K562 (cell line): ENCODE measurements at regions not wholly inside any gene's neighbourhood (a gene's known extent, or its start where the extent isn't known, plus 50 kb on each side); places are given as distances from the start of the nearest gene placed in this dataset.

ENCODE experiments used
- ATAC-seq: fragments of 200-7000 bp; cut with Tn5 transposase; 3 replicates; pipeline ENCODE4 v1.9.1; 2020; ENCODE audit warnings: moderate library complexity
- BruUV-seq: library from RNA; stranded (reverse); fragments of 400-500 nt; replicated peaks from 2 replicates; lab custom pipeline; 2021; lab: Mats Ljungman, UMichigan
- CTCF ChIA-PET: fragments of 300-600 bp; formaldehyde crosslinking; extraction: SDS; loops from one replicate; lab custom pipeline; 2021; ENCODE audit warnings: low intra/inter-chr PET ratio; lab: Yijun Ruan, JAX
- POLR2A ChIA-PET: fragments of 300-600, 350-650 bp; sonication (Branson Sonifier 250); formaldehyde crosslinking; extraction: SDS; loops from one replicate; lab custom pipeline; 2021; ENCODE audit warnings: antibody characterized with exemption, inconsistent platforms; lab: Yijun Ruan, JAX
- DNase-seq, 4 experiments: peaks; one replicate each; pipeline versions ENCODE4 v3.0.0 to v3.0.0-alpha.2; 2011 to 2018; ENCODE audit warnings: low spot score in 3 of 4, mixed read lengths in 3 of 4; ENCODE audit errors: extremely low read depth in 1 of 4
- FAIRE-seq: peaks from 2 replicates; lab custom pipeline; 2011; peaks lifted over from hg19 to GRCh38; lab: Jason Lieb, UNC
- H2AFZ ChIP-seq: 2 replicates; pipeline ENCODE4 v1.6.0; 2011; ENCODE audit warnings: low read depth, low read length, control low read depth, inconsistent platforms
- H3K27ac ChIP-seq: fragments of 200-600 bp; 3 replicates; pipeline ENCODE4 v1.8.0; 2011; ENCODE audit warnings: low read depth, mild to moderate bottlenecking, control low read depth, inconsistent platforms, low read length, moderate library complexity, mixed read lengths; ENCODE audit errors: extremely low read depth
- H3K27me3 ChIP-seq, 2 experiments: fragments of 300-600 bp in 1 of 2; 2 replicates in 1 of 2; 3 replicates in 1 of 2; pipeline versions ENCODE4 v1.6.0 to v1.8.0; 2011; ENCODE audit warnings: inconsistent platforms in 2 of 2, low read length in 2 of 2, mild to moderate bottlenecking in 1 of 2, mixed read lengths in 1 of 2, moderate library complexity in 1 of 2; ENCODE audit not compliant: control insufficient read depth in 2 of 2, insufficient read depth in 2 of 2
- H3K36me3 ChIP-seq: fragments of 300-600 bp; 3 replicates; pipeline ENCODE4 v1.8.0; 2011; ENCODE audit warnings: mild to moderate bottlenecking, low read length, inconsistent platforms; ENCODE audit not compliant: control insufficient read depth, insufficient read depth
- H3K4me1 ChIP-seq, 2 experiments: fragments of 200-600 bp in 1 of 2; replicated peaks in 1 of 2; 2 replicates in 1 of 2; 3 replicates in 1 of 2; pipeline versions ENCODE4 v1.5.1 to v1.8.0; 2011; ENCODE audit warnings: inconsistent platforms in 2 of 2, low read length in 2 of 2, mild to moderate bottlenecking in 1 of 2, mixed read lengths in 1 of 2, moderate library complexity in 1 of 2; ENCODE audit not compliant: control insufficient read depth in 2 of 2, insufficient read depth in 2 of 2
- H3K4me2 ChIP-seq: 2 replicates; pipeline ENCODE4 v1.6.1; 2011; ENCODE audit warnings: low read length, control low read depth, inconsistent platforms, mixed read lengths; ENCODE audit not compliant: insufficient read depth
- H3K4me3 ChIP-seq: fragments of 200-600 bp; sonication (generic), shearing (Covaris generic); 2 replicates; pipeline ENCODE4 v1.5.1; 2016; ENCODE audit warnings: control low read depth, inconsistent platforms
- H3K79me2 ChIP-seq: fragments of 200-600 bp; 3 replicates; pipeline ENCODE4 v1.8.0; 2011; ENCODE audit warnings: low read length, inconsistent platforms; ENCODE audit not compliant: control insufficient read depth, insufficient read depth
- H3K9ac ChIP-seq, 2 experiments: 2 replicates each; pipeline versions ENCODE4 v1.6.0 to v1.6.1; 2011; ENCODE audit warnings: low read depth in 2 of 2, low read length in 2 of 2, control low read depth in 1 of 2, inconsistent platforms in 1 of 2, mild to moderate bottlenecking in 1 of 2, mixed read lengths in 1 of 2; ENCODE audit not compliant: insufficient read depth in 1 of 2
- H3K9me1 ChIP-seq: one replicate; pipeline ENCODE4 v1.6.0; 2011; ENCODE audit warnings: inconsistent platforms, mild to moderate bottlenecking, low read length, moderate library complexity; ENCODE audit not compliant: control insufficient read depth, insufficient read depth
- H3K9me3 ChIP-seq: replicated peaks from 2 replicates; pipeline ENCODE4 v1.5.1; 2011; ENCODE audit warnings: low read depth, low read length, inconsistent platforms; ENCODE audit not compliant: control insufficient read depth, insufficient read depth
- H4K20me1 ChIP-seq: replicated peaks from 2 replicates; pipeline ENCODE4 v1.6.1; 2011; ENCODE audit warnings: low read length, inconsistent platforms, mixed read lengths; ENCODE audit not compliant: control insufficient read depth, insufficient read depth
- ARNT ChIP-seq, 2 experiments: fragments of 450-650 bp; IDR thresholded peaks; 2 replicates each; pipeline ENCODE4 v1.6.1; 2016; ENCODE audit warnings: mild to moderate bottlenecking in 1 of 2
- CBX8 ChIP-seq: fragments of 200-600 bp; sonication (generic); IDR thresholded peaks from 2 replicates; pipeline ENCODE4 v1.6.1; 2012; ENCODE audit warnings: borderline replicate concordance, mixed run types, low read depth, mild to moderate bottlenecking, moderate library complexity, mixed read lengths, low read length, control low read depth, inconsistent platforms; ENCODE audit not compliant: poor library complexity, severe bottlenecking; ENCODE audit errors: extremely low read depth
- EZH2 ChIP-seq: IDR thresholded peaks from 2 replicates; pipeline ENCODE4 v1.6.1; 2012; ENCODE audit warnings: low read depth, mild to moderate bottlenecking, inconsistent platforms, low read length, borderline replicate concordance
- FOXP1 ChIP-seq: sonication (generic); formaldehyde crosslinking; IDR thresholded peaks from 2 replicates; pipeline ENCODE4 v1.8.0; 2022; ENCODE audit warnings: mild to moderate bottlenecking, missing genetic modification reagents
- HDAC8 ChIP-seq: fragments of 450-650 bp; IDR thresholded peaks from 2 replicates; pipeline ENCODE4 v1.6.1; 2016; ENCODE audit warnings: mild to moderate bottlenecking, missing genetic modification characterization, moderate library complexity, missing compliant biosample characterization
- HNRNPLL ChIP-seq: fragments of 200-400 bp; formaldehyde crosslinking; IDR thresholded peaks from 2 replicates; pipeline ENCODE4 v1.6.1; 2017; ENCODE audit warnings: low read length, low read depth, mild to moderate bottlenecking; ENCODE audit not compliant: poor library complexity, severe bottlenecking
- NR2C1 ChIP-seq, 2 experiments: fragments of 450-650 bp; IDR thresholded peaks; 2 replicates each; pipeline ENCODE4 v1.6.1; 2017; ENCODE audit warnings: mild to moderate bottlenecking in 2 of 2, antibody characterized with exemption in 1 of 2, inconsistent platforms in 1 of 2, missing compliant biosample characterization in 1 of 2, missing genetic modification characterization in 1 of 2
- PHB2 ChIP-seq: fragments of 450-650 bp; IDR thresholded peaks from 2 replicates; pipeline ENCODE4 v1.6.1; 2017; ENCODE audit warnings: low read depth
- POLR3G ChIP-seq: IDR thresholded peaks from 2 replicates; pipeline ENCODE4 v1.6.1; 2011; ENCODE audit not compliant: insufficient read length, insufficient replicate concordance; ENCODE audit errors: extremely low read depth
- RHOXF2B ChIP-seq: fragments of 250-450 bp; sonication (Bioruptor Pico); conservative IDR thresholded peaks from 2 replicates; pipeline ENCODE4 v1.5.1; 2021
- RUNX1 ChIP-seq: sonication (generic); IDR thresholded peaks from 2 replicates; pipeline ENCODE4 v1.6.1; 2016; ENCODE audit warnings: antibody characterized with exemption, low read depth
- ZNF197 ChIP-seq: fragments of 200-800 bp; sonication (Bioruptor generic); IDR thresholded peaks from 2 replicates; pipeline ENCODE4 v1.6.1; 2016; ENCODE audit warnings: low read depth, missing genetic modification characterization, missing compliant biosample characterization
- ZNF445 ChIP-seq: fragments of 250-450 bp; sonication (Bioruptor Pico); IDR thresholded peaks from 2 replicates; pipeline ENCODE4 v1.4.0; 2020; ENCODE audit warnings: low read depth, mild to moderate bottlenecking, moderate library complexity
- ZNF695 ChIP-seq: fragments of 450-650 bp; formaldehyde crosslinking; IDR thresholded peaks from 2 replicates; pipeline ENCODE4 v1.4.0; 2020; ENCODE audit warnings: mild to moderate bottlenecking, moderate library complexity
- ZNF785 ChIP-seq: fragments of 250-450 bp; sonication (Bioruptor Pico); IDR thresholded peaks from 2 replicates; pipeline ENCODE4 v1.4.0; 2020; ENCODE audit warnings: mild to moderate bottlenecking
- WGBS: fragments of 100-300 bp; shearing (Covaris generic); methylation state at CpG from one replicate; pipeline ENCODE4 v1.1.6; 2016; ENCODE audit warnings: low coverage, mixed read lengths; ENCODE audit not compliant: insufficient coverage; ENCODE audit errors: missing lambda C conversion rate; 5-methylcytosine and 5-hydroxymethylcytosine counted together
- in situ Hi-C: fragments of 300-500 bp; cut with MboI; formaldehyde crosslinking; loops from 4 replicates; pipeline ENCODE4 v1.15.0; 2018; ENCODE audit warnings: inconsistent platforms, mixed read lengths
- intact Hi-C: fragments of 100-400 bp; cut with micrococcal nuclease; formaldehyde crosslinking; loops from 2 replicates; pipeline ENCODE4 v1.14.2; 2022
- TF ChIP-seq, protein P1 (sequence below): fragments of 250-450 bp; sonication (Bioruptor Pico); IDR thresholded peaks from 2 replicates; pipeline ENCODE4 v1.8.0; 2021; ENCODE audit warnings: moderate library complexity, mild to moderate bottlenecking, inconsistent platforms
- TF ChIP-seq, protein P2 (sequence below): sonication (generic); IDR thresholded peaks from 2 replicates; pipeline ENCODE4 v1.6.1; 2016
- TF ChIP-seq, protein P3 (sequence below): fragments of 450-650 bp; formaldehyde crosslinking; IDR thresholded peaks from 2 replicates; pipeline ENCODE4 v1.4.0; 2020; ENCODE audit warnings: mild to moderate bottlenecking, moderate library complexity
- TF ChIP-seq, protein P4 (sequence below), 3 experiments: fragments of 200-800 bp in 1 of 3; sonication (Bioruptor generic) in 1 of 3; sonication (generic) in 1 of 3; formaldehyde crosslinking in 1 of 3; IDR thresholded peaks; 2 replicates each; pipeline versions ENCODE4 v1.6.1 to v1.8.0; 2016 to 2022; ENCODE audit warnings: mild to moderate bottlenecking in 2 of 3, missing compliant biosample characterization in 2 of 3, missing genetic modification characterization in 2 of 3, missing genetic modification reagents in 1 of 3

DNA sequence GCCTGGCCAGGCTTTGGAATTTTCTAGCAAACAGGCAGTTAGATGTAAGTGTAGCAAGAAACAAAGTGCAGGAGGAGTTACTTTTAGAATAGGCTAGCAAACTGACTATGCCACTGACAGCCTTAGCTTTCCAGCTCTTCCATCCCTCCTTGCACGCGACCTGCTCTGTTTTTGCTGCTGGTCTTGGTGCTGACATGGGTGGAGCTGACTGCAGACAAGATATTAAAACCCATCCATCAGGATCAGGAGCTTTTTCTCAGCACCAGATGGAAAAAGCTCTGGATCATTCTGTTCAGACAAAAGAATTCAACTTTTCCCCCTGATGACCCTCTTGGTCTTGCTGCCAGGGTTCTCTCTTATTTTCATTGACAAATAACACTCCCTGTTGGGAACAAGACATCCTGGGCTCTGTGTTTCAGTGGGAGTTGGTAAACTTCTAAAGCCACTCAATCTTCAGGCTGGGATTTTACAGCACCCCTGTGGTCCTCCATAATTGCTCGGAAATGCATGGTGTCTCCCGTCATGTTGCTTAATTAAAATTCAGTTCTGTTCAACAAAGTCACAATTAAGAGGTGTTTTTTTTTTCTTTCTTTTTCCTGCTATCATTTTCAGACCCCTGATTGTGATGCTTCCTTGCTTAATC lies 240.0 kb upstream of the LARGE1 start:
- Histone ChIP-seq H2AFZ (no peak overlapping the region), H3K9me3 (no peaks in the 10 kb centered on the region), H3K4me2 (no peak overlapping the region), H3K9me1 (no peaks in the 10 kb centered on the region), H3K27me3 (no peaks in the 10 kb centered on the region), H3K36me3 (no peaks in the 10 kb centered on the region), H3K4me1 (no peaks in the 10 kb centered on the region), H3K4me3 (no peak overlapping the region), H4K20me1 (no peaks in the 10 kb centered on the region), H3K27ac (no peak overlapping the region), H3K79me2 (no peaks in the 10 kb centered on the region), H3K9ac (no peak overlapping the region)
- BruUV-seq = no TSS peak
- in situ Hi-C loops (no loop called here), intact Hi-C loops (no loop called here)
- DNase-seq (no peak), FAIRE-seq (no peak), ATAC-seq (no peak)
- no peak for TF ChIP-seq ARNT (IDR thresholded peaks at IDR 0.05)
- TF ChIP-seq RHOXF2B (CRISPR knock-in tag) = no peak
- no peak for TF ChIP-seq ZNF785 (CRISPR knock-in tag)
- TF ChIP-seq PHB2 = no peak
- TF ChIP-seq HDAC8 (tag) = no peak
- TF ChIP-seq, protein P1, sequence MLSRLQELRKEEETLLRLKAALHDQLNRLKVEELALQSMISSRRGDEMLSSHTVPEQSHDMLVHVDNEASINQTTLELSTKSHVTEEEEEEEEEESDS (CRISPR knock-in tag) = no peak
- no peak for TF ChIP-seq NR2C1 (IDR thresholded peaks at IDR 0.05)
- TF ChIP-seq NR2C1 (tag; IDR thresholded peaks at IDR 0.05) = no peak
- TF ChIP-seq ZNF695 (CRISPR knock-in tag) = no peak
- TF ChIP-seq, protein P2, sequence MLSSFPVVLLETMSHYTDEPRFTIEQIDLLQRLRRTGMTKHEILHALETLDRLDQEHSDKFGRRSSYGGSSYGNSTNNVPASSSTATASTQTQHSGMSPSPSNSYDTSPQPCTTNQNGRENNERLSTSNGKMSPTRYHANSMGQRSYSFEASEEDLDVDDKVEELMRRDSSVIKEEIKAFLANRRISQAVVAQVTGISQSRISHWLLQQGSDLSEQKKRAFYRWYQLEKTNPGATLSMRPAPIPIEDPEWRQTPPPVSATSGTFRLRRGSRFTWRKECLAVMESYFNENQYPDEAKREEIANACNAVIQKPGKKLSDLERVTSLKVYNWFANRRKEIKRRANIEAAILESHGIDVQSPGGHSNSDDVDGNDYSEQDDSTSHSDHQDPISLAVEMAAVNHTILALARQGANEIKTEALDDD = no peak
- no peak for TF ChIP-seq RUNX1
- TF ChIP-seq, protein P3, sequence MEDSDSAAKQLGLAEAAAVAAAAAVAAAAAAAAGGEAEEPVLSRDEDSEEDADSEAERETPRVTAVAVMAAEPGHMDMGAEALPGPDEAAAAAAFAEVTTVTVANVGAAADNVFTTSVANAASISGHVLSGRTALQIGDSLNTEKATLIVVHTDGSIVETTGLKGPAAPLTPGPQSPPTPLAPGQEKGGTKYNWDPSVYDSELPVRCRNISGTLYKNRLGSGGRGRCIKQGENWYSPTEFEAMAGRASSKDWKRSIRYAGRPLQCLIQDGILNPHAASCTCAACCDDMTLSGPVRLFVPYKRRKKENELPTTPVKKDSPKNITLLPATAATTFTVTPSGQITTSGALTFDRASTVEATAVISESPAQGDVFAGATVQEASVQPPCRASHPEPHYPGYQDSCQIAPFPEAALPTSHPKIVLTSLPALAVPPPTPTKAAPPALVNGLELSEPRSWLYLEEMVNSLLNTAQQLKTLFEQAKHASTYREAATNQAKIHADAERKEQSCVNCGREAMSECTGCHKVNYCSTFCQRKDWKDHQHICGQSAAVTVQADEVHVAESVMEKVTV (CRISPR knock-in tag) = no peak
- TF ChIP-seq CBX8 = no peak
- no peak for TF ChIP-seq POLR3G
- no peak for TF ChIP-seq ZNF445 (CRISPR knock-in tag)
- no peak for TF ChIP-seq EZH2
- TF ChIP-seq, protein P4, sequence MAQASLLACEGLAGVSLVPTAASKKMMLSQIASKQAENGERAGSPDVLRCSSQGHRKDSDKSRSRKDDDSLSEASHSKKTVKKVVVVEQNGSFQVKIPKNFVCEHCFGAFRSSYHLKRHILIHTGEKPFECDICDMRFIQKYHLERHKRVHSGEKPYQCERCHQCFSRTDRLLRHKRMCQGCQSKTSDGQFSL (CRISPR knock-in tag; IDR thresholded peaks at IDR 0.05) = no peak
- TF ChIP-seq, protein P4 (tag; IDR thresholded peaks at IDR 0.05) = no peak
- no peak for TF ChIP-seq FOXP1 (CRISPR knock-in tag)
- no peak for TF ChIP-seq ZNF197 (CRISPR knock-in tag)
- TF ChIP-seq HNRNPLL = no peak
- ChIA-PET POLR2A (no interaction called here), CTCF (no interaction called here)
- 0% methylated on average over 4 of the region's 4 CpGs for WGBS
